PC-3 (cell line): ENCODE measurements at regions not wholly inside any gene's neighbourhood (a gene's known extent, or its start where the extent isn't known, plus 50 kb on each side); places are given as distances from the start of the nearest gene placed in this dataset.
A peak's percentile ranks its signal among the peaks of the same experiment; 100 is the strongest.

ENCODE experiments used
- ATAC-seq: fragments of 200-7000 bp; cut with Tn5 transposase; 2 replicates; pipeline ENCODE4 v1.9.1; 2020; ENCODE audit warnings: mild to moderate bottlenecking, moderate library complexity
- BruUV-seq: library from RNA; stranded (reverse); fragments of 400-500 nt; replicated peaks from 2 replicates; lab custom pipeline; 2021; lab: Mats Ljungman, UMichigan
- CTCF ChIA-PET: fragments of 300-600 bp; sonication (Branson Sonifier 250); formaldehyde crosslinking; loops from one replicate; lab custom pipeline; 2022; ENCODE audit warnings: antibody characterized with exemption; lab: Charles Lee
- POLR2A ChIA-PET: fragments of 300-600 bp; sonication (Branson Sonifier 250); formaldehyde crosslinking; loops from one replicate; lab custom pipeline; 2022; ENCODE audit warnings: antibody characterized with exemption; ENCODE audit not compliant: unreplicated experiment; lab: Charles Lee
- DNase-seq: peaks from one replicate; pipeline ENCODE4 v3.0.0-alpha.2; 2015
- H2AFZ ChIP-seq: fragments of 300-600 bp; sonication (generic); 2 replicates; pipeline ENCODE4 v1.6.0; 2016; ENCODE audit warnings: antibody characterized with exemption, low read length
- H3F3A ChIP-seq: fragments of 300-600 bp; sonication (generic); one replicate; pipeline ENCODE4 v1.6.0; 2017; ENCODE audit warnings: antibody characterized with exemption, low read length, control low read depth, mild to moderate bottlenecking; ENCODE audit not compliant: unreplicated experiment
- H3K27ac ChIP-seq: fragments of 300-600 bp; sonication (generic); 2 replicates; pipeline ENCODE4 v1.5.1; 2016; ENCODE audit warnings: mild to moderate bottlenecking, low read length
- H3K27me3 ChIP-seq: fragments of 300-600 bp; sonication (generic); 2 replicates; pipeline ENCODE4 v1.6.1; 2016; ENCODE audit warnings: low read length, mixed read lengths
- H3K36me3 ChIP-seq: fragments of 300-600 bp; sonication (generic); 2 replicates; pipeline ENCODE4 v1.6.1; 2016; ENCODE audit warnings: low read depth, mixed run types, low read length, mixed read lengths
- H3K4me1 ChIP-seq: fragments of 300-600 bp; sonication (generic); 2 replicates; pipeline ENCODE4 v1.5.1; 2016; ENCODE audit warnings: low read length; ENCODE audit not compliant: insufficient read depth
- H3K4me2 ChIP-seq: fragments of 300-600 bp; sonication (generic); 2 replicates; pipeline ENCODE4 v1.6.0; 2016; ENCODE audit warnings: low read length
- H3K4me3 ChIP-seq: fragments of 300-600 bp; sonication (generic); 2 replicates; pipeline ENCODE4 v1.5.1; 2016; ENCODE audit warnings: mild to moderate bottlenecking, low read length, mixed read lengths
- H3K79me2 ChIP-seq: fragments of 300-600 bp; sonication (generic); 2 replicates; pipeline ENCODE4 v1.6.1; 2017; ENCODE audit warnings: low read length, mixed read lengths
- H3K9ac ChIP-seq: fragments of 300-600 bp; sonication (generic); 2 replicates; pipeline ENCODE4 v1.6.0; 2016; ENCODE audit warnings: mild to moderate bottlenecking, low read length
- H3K9me2 ChIP-seq: fragments of 300-600 bp; sonication (generic); replicated peaks from 2 replicates; pipeline ENCODE4 v1.6.1; 2016; ENCODE audit warnings: mixed run types, low read length, mixed read lengths
- H3K9me3 ChIP-seq: fragments of 300-600 bp; sonication (generic); 2 replicates; pipeline ENCODE4 v1.6.1; 2016; ENCODE audit warnings: low read length, mixed read lengths
- H4K20me1 ChIP-seq: fragments of 300-600 bp; sonication (generic); 2 replicates; pipeline ENCODE4 v1.6.1; 2016; ENCODE audit warnings: low read length, mixed read lengths
- CTCF ChIP-seq: fragments of 300-600 bp; sonication (generic); conservative IDR thresholded peaks from 2 replicates; pipeline ENCODE4 v1.5.1; 2017; ENCODE audit warnings: antibody characterized with exemption, low read depth, mild to moderate bottlenecking, low read length
- EZH2 ChIP-seq: fragments of 300-600 bp; sonication (generic); IDR thresholded peaks from one replicate; pipeline ENCODE4 v1.6.1; 2017; ENCODE audit warnings: antibody characterized with exemption, mild to moderate bottlenecking, low read length; ENCODE audit not compliant: unreplicated experiment
- EZH2phosphoT487 ChIP-seq: fragments of 300-600 bp; sonication (generic); IDR thresholded peaks from 2 replicates; pipeline ENCODE4 v1.6.1; 2018; ENCODE audit warnings: mild to moderate bottlenecking, antibody characterized with exemption, low read length, borderline replicate concordance
- intact Hi-C: fragments of 100-400 bp; cut with micrococcal nuclease; formaldehyde crosslinking; loops from 2 replicates; pipeline ENCODE4 v1.9.0; 2023

- no peaks in the 10 kb centered on the region for H3K9me3 ChIP-seq
- no peak overlapping the region for H3K27ac ChIP-seq
- CTCF ChIA-PET, result no interaction called here
- intact Hi-C loops, result no loop called here
- H3K9me2 ChIP-seq, result no peaks in the 10 kb centered on the region
- no TSS peak for BruUV-seq
- TF ChIP-seq EZH2phosphoT487 (no peak), EZH2 (no peak), CTCF (no peak)
- ATAC-seq (peak; percentile 56), DNase-seq (peak; percentile 96)
- H3K4me1 ChIP-seq, result peaks cover 27% of the 10 kb centered on the region
- H3K4me3 ChIP-seq, result peak overlapping the region; percentile 6; the same call in 1 of the 2 replicates
- H2AFZ ChIP-seq, result peak overlapping the region; percentile 3; the same call in 1 of the 2 replicates
- H3K36me3 ChIP-seq, result no peaks in the 10 kb centered on the region
- H3F3A ChIP-seq, result no peaks in the 10 kb centered on the region
- peaks cover 44% of the 10 kb centered on the region for H3K27me3 ChIP-seq
- H3K9ac ChIP-seq, result no peak overlapping the region
- no peaks in the 10 kb centered on the region for H4K20me1 ChIP-seq
- H3K79me2 ChIP-seq, result no peaks in the 10 kb centered on the region
- POLR2A ChIA-PET, result no interaction called here
- peak overlapping the region; percentile 40 for H3K4me2 ChIP-seq
These were observed 186.6 kb upstream of the OTX2 start for GRCh38 chr14:56996721-56997399.

- H3K4me2 ChIP-seq, result peak overlapping the region; percentile 11
- ATAC-seq, result no peak
- DNase-seq, result peak; percentile 82
These were observed 184.7 kb upstream of the OTX2 start for GRCh38 chr14:56995010-56995409.

More at GRCh38 chr14:56995010-56995409, 184.7 kb upstream of the OTX2 start:
- Histone ChIP-seq H3K36me3 (no peaks in the 10 kb centered on the region), H3K9ac (no peak overlapping the region), H3K4me3 (no peak overlapping the region), H3K79me2 (no peaks in the 10 kb centered on the region), H2AFZ (no peak overlapping the region), H3F3A (no peaks in the 10 kb centered on the region), H4K20me1 (no peaks in the 10 kb centered on the region), H3K27me3 (peaks cover 32% of the 10 kb centered on the region; the same call in 1 of the 2 replicates), H3K9me2 (no peaks in the 10 kb centered on the region), H3K27ac (peak overlapping the region; percentile 10), H3K9me3 (no peaks in the 10 kb centered on the region), H3K4me1 (peaks cover 27% of the 10 kb centered on the region)
- ChIA-PET CTCF (no interaction called here), POLR2A (no interaction called here)
- BruUV-seq, result no TSS peak
- TF ChIP-seq EZH2phosphoT487 (no peak), EZH2 (no peak), CTCF (no peak)
- intact Hi-C loops, result no loop called here
